ENCODE measurements at regions not wholly inside any gene's neighbourhood (a gene's known extent, or its start where the extent isn't known, plus 50 kb on each side); places are given as distances from the start of the nearest gene placed in this dataset.
"Not testable (repeated sequence)": the region's sequence is repeated elsewhere in the genome, so short reads cannot be mapped to it uniquely, and the experiment has no call there.

GRCh38 chr11:10970926-10971325 lies 113.1 kb upstream of the ZBED5 start:
- no peak for TF ChIP-seq CSRNP3 (CRISPR knock-in tag; IDR thresholded peaks at IDR 0.05)
- TF ChIP-seq TSHZ2 (CRISPR knock-in tag; IDR thresholded peaks at IDR 0.05), result no peak
- no peak for TF ChIP-seq ARNTL (CRISPR knock-in tag; IDR thresholded peaks at IDR 0.05; ENCODE audit: borderline replicate concordance, low read depth)
- TF ChIP-seq CSDC2 (CRISPR knock-in tag; IDR thresholded peaks at IDR 0.05), result no peak
- TF ChIP-seq ISL1 (CRISPR knock-in tag; IDR thresholded peaks at IDR 0.05), result no peak
- TF ChIP-seq OSR1 (CRISPR knock-in tag; IDR thresholded peaks at IDR 0.05), result no peak
- TF ChIP-seq ZNF8 (CRISPR knock-in tag; IDR thresholded peaks at IDR 0.05), result no peak
- no peak for TF ChIP-seq SNAI2 (CRISPR knock-in tag; IDR thresholded peaks at IDR 0.05)
- no peak for ATAC-seq

GRCh38 chr11:10969387-10969786 lies 111.5 kb upstream of the ZBED5 start:
- TF ChIP-seq SNAI2 (CRISPR knock-in tag; IDR thresholded peaks at IDR 0.05) (no peak), CSRNP3 (CRISPR knock-in tag; IDR thresholded peaks at IDR 0.05) (no peak), ZNF565 (CRISPR knock-in tag; conservative IDR thresholded peaks at IDR 0.05; ENCODE audit: low read depth) (no peak), TOX (CRISPR knock-in tag; IDR thresholded peaks at IDR 0.05; ENCODE audit: borderline replicate concordance) (no peak), ZC3H10 (CRISPR knock-in tag; IDR thresholded peaks at IDR 0.05) (no peak), TCF4 (CRISPR knock-in tag; IDR thresholded peaks at IDR 0.05; ENCODE audit: borderline replicate concordance) (no peak), CSDC2 (CRISPR knock-in tag; IDR thresholded peaks at IDR 0.05) (no peak), OSR1 (CRISPR knock-in tag; IDR thresholded peaks at IDR 0.05) (no peak), BACH2 (CRISPR knock-in tag; IDR thresholded peaks at IDR 0.05; ENCODE audit: borderline replicate concordance) (no peak), ZNF8 (CRISPR knock-in tag; IDR thresholded peaks at IDR 0.05) (no peak), GLIS3 (CRISPR knock-in tag; IDR thresholded peaks at IDR 0.05) (no peak), PATZ1 (CRISPR knock-in tag; IDR thresholded peaks at IDR 0.05; ENCODE audit: borderline replicate concordance) (no peak), ESRRG (CRISPR knock-in tag; IDR thresholded peaks at IDR 0.05) (no peak), ZFP3 (CRISPR knock-in tag; IDR thresholded peaks at IDR 0.05) (no peak)
- no peak for ATAC-seq

GRCh38 chr11:10956884-10957283 lies 99.0 kb upstream of the ZBED5 start:
- not testable (repeated sequence) for ATAC-seq

GRCh38 chr11:10955616-10956015 lies 97.8 kb upstream of the ZBED5 start:
- ATAC-seq, result no peak
- TF ChIP-seq ZFP3 (CRISPR knock-in tag; IDR thresholded peaks at IDR 0.05) (no peak), TSHZ2 (CRISPR knock-in tag; IDR thresholded peaks at IDR 0.05) (no peak), ZFP30 (CRISPR knock-in tag; IDR thresholded peaks at IDR 0.05) (no peak), ARNTL (CRISPR knock-in tag; IDR thresholded peaks at IDR 0.05; ENCODE audit: borderline replicate concordance, low read depth) (no peak)

Measured in SK-N-SH treated with all-trans-retinoic acid at 6 μM for 48 hours (cell line).